ENCODE measurements at regions not wholly inside any gene's neighbourhood (a gene's known extent, or its start where the extent isn't known, plus 50 kb on each side); places are given as distances from the start of the nearest gene placed in this dataset.

- H3K4me3 ChIP-seq (ENCODE audit: low read depth, low read length, poor library complexity, severe bottlenecking): peak overlapping the region; percentile 13
- DNase-seq (ENCODE audit: low spot score): peak; percentile 52
- no peaks in the 10 kb centered on the region for H3K9me3 ChIP-seq (ENCODE audit: low read depth, low read length, poor library complexity, severe bottlenecking)
- ChIA-PET POLR2A (ENCODE audit: low non-redundant PET) (interaction anchor here (0.7 kb wide), 1 partner anchor 1202 kb away, joined by 3 read pairs; no protein-coding TSS in a partner anchor), CTCF (no interaction called here)
- TF ChIP-seq CTCF (conservative IDR thresholded peaks at IDR 0.05; ENCODE audit: low read depth, low read length) (no peak), EZH2 (IDR thresholded peaks at IDR 0.05; ENCODE audit: borderline replicate concordance, low read depth, low read length, poor library complexity, severe bottlenecking) (no peak)
- H3K27me3 ChIP-seq (replicated peaks; ENCODE audit: insufficient read depth, low read depth, low read length, poor library complexity): no peaks in the 10 kb centered on the region
- intact Hi-C loops (cut with micrococcal nuclease; ENCODE audit: unreplicated experiment): no loop called here
- peaks cover 27% of the 10 kb centered on the region for H3K4me1 ChIP-seq (ENCODE audit: insufficient read depth, low read length, poor library complexity, severe bottlenecking)
- H3K36me3 ChIP-seq (ENCODE audit: insufficient read depth, low read length, poor library complexity, severe bottlenecking): no peaks in the 10 kb centered on the region
- TSS peak; percentile 45 for BruUV-seq (replicated peaks)
- peak overlapping the region; percentile 45 for H3K27ac ChIP-seq (ENCODE audit: low read depth, low read length, poor library complexity, severe bottlenecking)
Observed at GRCh38 chr2:138267902-138268254, 233.7 kb upstream of the SPOPL start.

GRCh38 chr2:138269765-138270164 lies 231.8 kb upstream of the SPOPL start:
- Histone ChIP-seq H3K4me1 (ENCODE audit: insufficient read depth, low read length, poor library complexity, severe bottlenecking) (peaks cover 27% of the 10 kb centered on the region), H3K27ac (ENCODE audit: low read depth, low read length, poor library complexity, severe bottlenecking) (no peak overlapping the region), H3K27me3 (replicated peaks; ENCODE audit: insufficient read depth, low read depth, low read length, poor library complexity) (no peaks in the 10 kb centered on the region), H3K4me3 (ENCODE audit: low read depth, low read length, poor library complexity, severe bottlenecking) (no peak overlapping the region), H3K36me3 (ENCODE audit: insufficient read depth, low read length, poor library complexity, severe bottlenecking) (no peaks in the 10 kb centered on the region), H3K9me3 (ENCODE audit: low read depth, low read length, poor library complexity, severe bottlenecking) (no peaks in the 10 kb centered on the region)
- intact Hi-C loops (cut with micrococcal nuclease; ENCODE audit: unreplicated experiment): no loop called here
- no peak for TF ChIP-seq CTCF (conservative IDR thresholded peaks at IDR 0.05; ENCODE audit: low read depth, low read length)
- TF ChIP-seq EZH2 (IDR thresholded peaks at IDR 0.05; ENCODE audit: borderline replicate concordance, low read depth, low read length, poor library complexity, severe bottlenecking): no peak
- no TSS peak for BruUV-seq (replicated peaks)
- ChIA-PET CTCF (no interaction called here), POLR2A (ENCODE audit: low non-redundant PET) (no interaction called here)
- no peak for DNase-seq (ENCODE audit: low spot score)

- H3K36me3 ChIP-seq (ENCODE audit: insufficient read depth, low read length, poor library complexity, severe bottlenecking): no peaks in the 10 kb centered on the region
- POLR2A ChIA-PET (ENCODE audit: low non-redundant PET): no interaction called here
- BruUV-seq (replicated peaks): no TSS peak
- H3K9me3 ChIP-seq (ENCODE audit: low read depth, low read length, poor library complexity, severe bottlenecking): no peaks in the 10 kb centered on the region
- no peak overlapping the region for H3K27ac ChIP-seq (ENCODE audit: low read depth, low read length, poor library complexity, severe bottlenecking)
- intact Hi-C loops (cut with micrococcal nuclease; ENCODE audit: unreplicated experiment): no loop called here
- CTCF ChIA-PET: no interaction called here
- DNase-seq (ENCODE audit: low spot score): no peak
- no peak overlapping the region for H3K4me3 ChIP-seq (ENCODE audit: low read depth, low read length, poor library complexity, severe bottlenecking)
- no peak for TF ChIP-seq CTCF (conservative IDR thresholded peaks at IDR 0.05; ENCODE audit: low read depth, low read length)
- no peak for TF ChIP-seq EZH2 (IDR thresholded peaks at IDR 0.05; ENCODE audit: borderline replicate concordance, low read depth, low read length, poor library complexity, severe bottlenecking)
- no peaks in the 10 kb centered on the region for H3K27me3 ChIP-seq (replicated peaks; ENCODE audit: insufficient read depth, low read depth, low read length, poor library complexity)
- H3K4me1 ChIP-seq (ENCODE audit: insufficient read depth, low read length, poor library complexity, severe bottlenecking): peaks cover 29% of the 10 kb centered on the region
Observed at GRCh38 chr2:138271467-138271866, 230.1 kb upstream of the SPOPL start.
